ENCODE measurements at regions not wholly inside any gene's neighbourhood (a gene's known extent, or its start where the extent isn't known, plus 50 kb on each side); places are given as distances from the start of the nearest gene placed in this dataset.

DNA sequence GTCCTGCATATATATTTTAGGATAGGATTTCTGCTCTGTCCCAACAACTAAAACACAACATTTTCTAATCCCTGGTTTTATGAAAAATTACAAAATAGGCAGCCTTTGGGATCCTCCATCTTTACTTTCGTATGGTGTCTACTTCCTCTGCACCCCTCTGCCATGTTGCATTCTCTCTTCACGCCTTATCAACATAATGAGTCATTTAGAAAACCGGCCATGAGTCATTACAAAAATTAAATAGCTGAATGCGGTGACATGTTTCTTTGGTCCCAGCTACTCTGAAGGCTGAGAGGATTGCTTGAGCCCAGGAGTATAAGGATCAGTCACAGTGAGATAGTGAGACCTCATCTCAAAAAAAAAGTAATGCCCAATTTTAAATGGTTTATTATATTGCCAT lies 148.1 kb upstream of the CELF2 start:
- TF ChIP-seq, protein P1, sequence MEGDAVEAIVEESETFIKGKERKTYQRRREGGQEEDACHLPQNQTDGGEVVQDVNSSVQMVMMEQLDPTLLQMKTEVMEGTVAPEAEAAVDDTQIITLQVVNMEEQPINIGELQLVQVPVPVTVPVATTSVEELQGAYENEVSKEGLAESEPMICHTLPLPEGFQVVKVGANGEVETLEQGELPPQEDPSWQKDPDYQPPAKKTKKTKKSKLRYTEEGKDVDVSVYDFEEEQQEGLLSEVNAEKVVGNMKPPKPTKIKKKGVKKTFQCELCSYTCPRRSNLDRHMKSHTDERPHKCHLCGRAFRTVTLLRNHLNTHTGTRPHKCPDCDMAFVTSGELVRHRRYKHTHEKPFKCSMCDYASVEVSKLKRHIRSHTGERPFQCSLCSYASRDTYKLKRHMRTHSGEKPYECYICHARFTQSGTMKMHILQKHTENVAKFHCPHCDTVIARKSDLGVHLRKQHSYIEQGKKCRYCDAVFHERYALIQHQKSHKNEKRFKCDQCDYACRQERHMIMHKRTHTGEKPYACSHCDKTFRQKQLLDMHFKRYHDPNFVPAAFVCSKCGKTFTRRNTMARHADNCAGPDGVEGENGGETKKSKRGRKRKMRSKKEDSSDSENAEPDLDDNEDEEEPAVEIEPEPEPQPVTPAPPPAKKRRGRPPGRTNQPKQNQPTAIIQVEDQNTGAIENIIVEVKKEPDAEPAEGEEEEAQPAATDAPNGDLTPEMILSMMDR (IDR thresholded peaks at IDR 0.05) = no peak
- no peak for TF ChIP-seq POLR2A (IDR thresholded peaks at IDR 0.05)
